H1 (cell line): ENCODE measurements at regions not wholly inside any gene's neighbourhood (a gene's known extent, or its start where the extent isn't known, plus 50 kb on each side); places are given as distances from the start of the nearest gene placed in this dataset.
A peak's percentile ranks its signal among the peaks of the same experiment; 100 is the strongest.

Experiments
- CTCF ChIA-PET: fragments of 300-600 bp; sonication (Branson Sonifier 250); formaldehyde crosslinking; loops from one replicate; lab custom pipeline; 2021; ENCODE audit not compliant: partially characterized antibody; lab: Charles Lee
- POLR2A ChIA-PET: fragments of 300-600 bp; sonication (Branson Sonifier 250); formaldehyde crosslinking; loops from one replicate; lab custom pipeline; 2021; ENCODE audit warnings: inconsistent platforms; ENCODE audit not compliant: partially characterized antibody; lab: Charles Lee
- DNase-seq, 2 experiments: peaks; one replicate each; pipeline versions ENCODE4 v3.0.0 to v3.0.0-alpha.2; 2010 to 2022; ENCODE audit warnings: low spot score in 2 of 2, low read depth in 1 of 2, mixed read lengths in 1 of 2
- FAIRE-seq: peaks from 2 replicates; lab custom pipeline; 2011; peaks lifted over from hg19 to GRCh38; lab: Jason Lieb, UNC
- H2AFZ ChIP-seq: 2 replicates; pipeline ENCODE4 v1.8.1; 2012; ENCODE audit warnings: low read length, inconsistent platforms
- H2AK5ac ChIP-seq: 2 replicates; pipeline ENCODE4 v1.6.1; 2013; ENCODE audit warnings: low read depth, low read length
- H2BK120ac ChIP-seq: replicated peaks from 2 replicates; pipeline ENCODE3; 2013; ENCODE audit warnings: low read depth, low read length, inconsistent platforms
- H2BK12ac ChIP-seq: 2 replicates; pipeline ENCODE4 v1.6.1; 2013; ENCODE audit warnings: low read depth, low read length
- H2BK15ac ChIP-seq: 2 replicates; pipeline ENCODE4 v1.6.1; 2013; ENCODE audit warnings: low read length
- H2BK20ac ChIP-seq: 2 replicates; pipeline ENCODE4 v1.6.1; 2013; ENCODE audit warnings: low read length
- H2BK5ac ChIP-seq: 2 replicates; pipeline ENCODE4 v1.6.1; 2013; ENCODE audit warnings: low read depth, low read length
- H3K14ac ChIP-seq: 2 replicates; pipeline ENCODE4 v1.6.1; 2013; ENCODE audit warnings: inconsistent platforms; ENCODE audit not compliant: insufficient read length
- H3K18ac ChIP-seq: 2 replicates; pipeline ENCODE4 v1.6.1; 2013; ENCODE audit warnings: low read length; ENCODE audit errors: extremely low read depth
- H3K23ac ChIP-seq: 2 replicates; pipeline ENCODE4 v1.6.1; 2013; ENCODE audit warnings: inconsistent platforms; ENCODE audit not compliant: insufficient read length
- H3K23me2 ChIP-seq: 2 replicates; pipeline ENCODE4 v1.6.1; 2013; ENCODE audit warnings: low read depth, low read length
- H3K27ac ChIP-seq: 2 replicates; pipeline ENCODE4 v1.6.1; 2011; ENCODE audit warnings: low read depth, low read length, inconsistent platforms
- H3K27me3 ChIP-seq, 4 experiments: replicated peaks in 1 of 4; 1 replicate in 1 of 4; 2 replicates in 3 of 4; pipeline versions ENCODE4 v1.6.1 to v1.8.1; 2011 to 2013; ENCODE audit warnings: low read length in 3 of 4, mild to moderate bottlenecking in 3 of 4, inconsistent platforms in 2 of 4, mixed read lengths in 2 of 4, moderate library complexity in 1 of 4; ENCODE audit not compliant: control insufficient read depth in 3 of 4, insufficient read depth in 3 of 4; ENCODE audit errors: extremely low read depth in 1 of 4
- H3K36me3 ChIP-seq, 4 experiments: 2 replicates each; pipeline versions ENCODE4 v1.6.1 to v1.8.1; 2011 to 2013; ENCODE audit warnings: mild to moderate bottlenecking in 4 of 4, low read length in 3 of 4, moderate library complexity in 2 of 4, control low read depth in 1 of 4, inconsistent platforms in 1 of 4; ENCODE audit not compliant: insufficient read depth in 4 of 4, control insufficient read depth in 2 of 4
- H3K4ac ChIP-seq: replicated peaks from 2 replicates; pipeline ENCODE3; 2013; ENCODE audit warnings: low read length, low read depth, mixed read lengths, inconsistent platforms; ENCODE audit not compliant: insufficient read length
- H3K4me1 ChIP-seq, 4 experiments: replicated peaks in 1 of 4; 1 replicate in 1 of 4; 2 replicates in 3 of 4; pipeline versions ENCODE4 v1.6.1 to v1.8.1; 2011 to 2013; ENCODE audit warnings: low read length in 3 of 4, inconsistent platforms in 2 of 4, mixed read lengths in 1 of 4; ENCODE audit not compliant: insufficient read depth in 4 of 4, control insufficient read depth in 3 of 4
- H3K4me2 ChIP-seq, 2 experiments: 2 replicates each; pipeline versions ENCODE4 v1.6.1 to v1.8.1; 2011 to 2013; ENCODE audit warnings: low read depth in 2 of 2, low read length in 2 of 2, control low read depth in 1 of 2, inconsistent platforms in 1 of 2, mild to moderate bottlenecking in 1 of 2; ENCODE audit not compliant: insufficient read depth in 1 of 2
- H3K4me3 ChIP-seq, 4 experiments: fragments of 200-600, 300-600 bp in 1 of 4; sonication (generic), shearing (Covaris generic), sonication (Bioruptor Twin) in 1 of 4; 2 replicates each; pipeline versions ENCODE4 v1.5.1 to v1.8.1; 2011 to 2016; ENCODE audit warnings: low read length in 4 of 4, low read depth in 3 of 4, control low read depth in 2 of 4, inconsistent platforms in 2 of 4, mild to moderate bottlenecking in 2 of 4, mixed read lengths in 1 of 4, moderate library complexity in 1 of 4; ENCODE audit not compliant: insufficient read depth in 2 of 4; ENCODE audit errors: extremely low read depth in 1 of 4
- H3K56ac ChIP-seq: replicated peaks from 2 replicates; pipeline ENCODE3; 2013; ENCODE audit warnings: low read depth, mild to moderate bottlenecking, mixed read lengths, low read length, inconsistent platforms; ENCODE audit not compliant: insufficient read length
- H3K79me1 ChIP-seq: 2 replicates; pipeline ENCODE4 v1.6.1; 2013; ENCODE audit warnings: low read depth, low read length, control low read depth
- H3K79me2 ChIP-seq, 2 experiments: 2 replicates each; pipeline versions ENCODE4 v1.6.1 to v1.8.1; 2012 to 2013; ENCODE audit warnings: low read length in 2 of 2, mild to moderate bottlenecking in 2 of 2, inconsistent platforms in 1 of 2; ENCODE audit not compliant: insufficient read depth in 2 of 2, control insufficient read depth in 1 of 2
- H3K9ac ChIP-seq, 4 experiments: replicated peaks in 1 of 4; 1 replicate in 1 of 4; 2 replicates in 3 of 4; pipeline versions ENCODE4 v1.6.1 to v1.8.1; 2011 to 2013; ENCODE audit warnings: low read depth in 3 of 4, low read length in 3 of 4, control low read depth in 2 of 4, mild to moderate bottlenecking in 2 of 4, moderate library complexity in 2 of 4, inconsistent platforms in 1 of 4; ENCODE audit errors: extremely low read depth in 1 of 4
- H3K9me3 ChIP-seq, 2 experiments: 2 replicates each; pipeline versions ENCODE4 v1.6.1 to v1.8.1; 2012 to 2013; ENCODE audit warnings: mild to moderate bottlenecking in 2 of 2, moderate library complexity in 2 of 2, control low read depth in 1 of 2, inconsistent platforms in 1 of 2, low read depth in 1 of 2, low read length in 1 of 2, mixed read lengths in 1 of 2; ENCODE audit not compliant: insufficient read depth in 2 of 2
- H4K20me1 ChIP-seq, 2 experiments: replicated peaks in 1 of 2; 2 replicates each; pipeline versions ENCODE3 to v1.8.1; 2011 to 2013; ENCODE audit warnings: inconsistent platforms in 2 of 2, low read length in 2 of 2, mild to moderate bottlenecking in 1 of 2; ENCODE audit not compliant: insufficient read depth in 2 of 2, control insufficient read depth in 1 of 2
- H4K5ac ChIP-seq: 2 replicates; pipeline ENCODE4 v1.6.1; 2013; ENCODE audit warnings: low read length, low read depth, mixed read lengths, inconsistent platforms; ENCODE audit not compliant: insufficient read length
- H4K8ac ChIP-seq: 2 replicates; pipeline ENCODE4 v1.8.0; 2013; ENCODE audit warnings: mild to moderate bottlenecking, moderate library complexity, low read length, inconsistent platforms; ENCODE audit not compliant: insufficient read depth; ENCODE audit errors: extremely low read depth
- H4K91ac ChIP-seq: replicated peaks from 2 replicates; pipeline ENCODE3; 2013; ENCODE audit warnings: low read length, mixed read lengths, inconsistent platforms; ENCODE audit not compliant: insufficient read length
- KDM1A ChIP-seq: fragments of 200-600, 300-600 bp; sonication (generic); IDR thresholded peaks from 2 replicates; pipeline ENCODE4 v1.7.1; 2016; ENCODE audit warnings: mild to moderate bottlenecking, low read length, borderline replicate concordance
- TEAD4 ChIP-seq: IDR thresholded peaks from 2 replicates; pipeline ENCODE4 v1.6.1; 2012; ENCODE audit warnings: low read depth, low read length, inconsistent platforms, mixed read lengths
- WGBS, 2 experiments: shearing (Covaris generic) in 1 of 2; methylation state at CpG; one replicate each; pipeline versions ENCODE4 v1.1.6 to v1.1.7; 2013 to 2015; ENCODE audit warnings: low lambda C conversion rate in 2 of 2, mixed read lengths in 2 of 2, inconsistent platforms in 1 of 2, low coverage in 1 of 2, missing lambda C conversion rate in 1 of 2; ENCODE audit not compliant: insufficient replicate concordance in 2 of 2, insufficient coverage in 1 of 2, insufficient read length in 1 of 2; ENCODE audit errors: extremely low coverage in 1 of 2, missing lambda C conversion rate in 1 of 2; 5-methylcytosine and 5-hydroxymethylcytosine counted together

DNA sequence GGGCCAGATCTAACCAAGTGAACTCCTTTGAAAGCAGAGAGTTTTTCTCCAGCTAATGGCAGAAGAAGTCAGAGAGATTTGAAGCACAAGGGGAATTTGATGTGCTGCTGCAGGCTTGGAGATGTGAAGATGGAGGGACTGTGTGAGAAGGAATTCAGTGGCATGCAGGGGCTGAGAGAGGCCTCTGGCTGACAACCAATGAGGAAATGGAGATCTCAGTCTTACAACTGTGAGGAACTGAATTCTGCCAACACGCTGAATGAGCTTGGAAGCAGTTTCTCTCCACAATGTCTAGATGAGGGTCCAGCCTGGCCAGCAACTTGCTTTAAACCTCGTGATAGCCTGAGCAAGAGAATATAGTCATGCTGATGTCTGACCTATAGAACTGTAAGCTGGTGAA lies 224.1 kb upstream of the DPP10 start:
- Histone ChIP-seq H3K27ac (no peak overlapping the region), H4K5ac (no peak overlapping the region), H2AK5ac (no peak overlapping the region), H2BK5ac (no peak overlapping the region), H2AFZ (peak overlapping the region; percentile 94), H3K27me3 (no peaks in the 10 kb centered on the region), H3K4me3 (no peak overlapping the region), H2BK20ac (no peak overlapping the region), H3K56ac (no peak overlapping the region), H3K4me1 (peaks cover 0 to 3% (median 1%) of the 10 kb centered on the region in 4 experiments; a peak in 3 of 7 replicates), H4K91ac (no peak overlapping the region), H3K4ac (no peak overlapping the region), H2BK120ac (no peak overlapping the region), H3K23ac (no peak overlapping the region), H4K20me1 (no peaks in the 10 kb centered on the region), H3K79me1 (no peaks in the 10 kb centered on the region), H3K23me2 (no peaks in the 10 kb centered on the region), H2BK12ac (no peak overlapping the region), H3K18ac (no peak overlapping the region), H3K36me3 (no peaks in the 10 kb centered on the region), H3K9me3 (no peaks in the 10 kb centered on the region), H3K79me2 (no peaks in the 10 kb centered on the region), H3K9ac (no peak overlapping the region), H4K8ac (no peak overlapping the region), H2BK15ac (no peak overlapping the region), H3K4me2 (no peak overlapping the region), H3K14ac (no peak overlapping the region)
- DNase-seq (no peak), FAIRE-seq (no peak)
- TF ChIP-seq KDM1A = no peak
- 0 out of 2 replicates have a peak, but pooled peaks have one; percentile 31 for TF ChIP-seq TEAD4
- whole genome bisulfite sequencing, 2 experiments = 76% methylated on average over 2 of the region's 2 CpGs; no CpG with 5 or more reads in 1 of the 2 experiments
- ChIA-PET POLR2A (interaction anchor here (0.7 kb wide), 1 partner anchor 16 kb away, joined by 3 read pairs; no protein-coding TSS in a partner anchor), CTCF (interaction anchor here (0.8 kb wide), 2 partner anchors 22 to 252 kb away, joined by 3 read pairs; no protein-coding TSS in a partner anchor)
